ENCODE measurements at regions not wholly inside any gene's neighbourhood (a gene's known extent, or its start where the extent isn't known, plus 50 kb on each side); places are given as distances from the start of the nearest gene placed in this dataset.
A peak's percentile ranks its signal among the peaks of the same experiment; 100 is the strongest.

DNA sequence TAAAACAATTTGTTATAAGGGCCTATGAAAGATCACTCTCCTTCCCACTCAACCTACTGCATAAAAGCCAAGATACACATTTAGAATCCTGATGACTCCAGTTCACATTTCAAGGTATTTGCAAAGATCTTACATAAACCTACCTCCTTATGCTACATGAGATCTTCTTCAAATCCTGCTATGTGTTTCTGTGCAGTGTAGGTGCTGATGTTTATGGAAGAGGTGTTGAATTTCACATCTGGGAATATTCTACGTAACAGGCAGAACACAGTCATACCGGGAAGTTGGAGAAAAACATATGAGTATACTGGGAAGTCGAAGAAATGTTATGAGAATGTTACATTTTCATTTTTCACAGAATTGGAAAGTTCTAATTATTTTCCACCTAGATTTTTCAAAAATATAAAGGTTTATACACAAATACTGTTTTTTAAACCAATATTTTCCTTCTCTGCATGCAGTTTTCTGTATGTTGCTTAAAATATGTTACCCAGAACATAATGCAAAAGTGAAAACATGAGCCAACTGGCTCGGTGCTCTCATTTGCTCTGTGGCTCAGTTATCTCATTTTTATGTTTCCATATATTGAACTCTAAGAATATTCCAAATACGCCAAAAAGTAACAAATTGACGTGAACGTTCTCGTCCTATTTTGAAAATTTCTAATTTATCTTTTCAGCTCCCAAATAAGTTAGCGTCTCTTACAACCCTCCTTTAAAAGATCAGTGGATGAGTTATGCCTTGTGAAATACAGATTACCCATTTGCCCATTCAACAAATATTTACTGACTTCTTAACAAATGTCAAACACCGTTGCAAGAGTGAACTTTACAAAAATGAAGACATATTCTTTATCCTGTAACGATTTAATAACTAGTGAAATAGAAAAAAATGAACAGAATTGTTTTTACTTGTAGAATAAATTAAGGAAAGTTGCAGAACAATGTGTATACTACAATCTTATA, 899.3 kb downstream of the STIM2 start (continued):
- no peak for TF ChIP-seq HDGF (IDR thresholded peaks at IDR 0.05)
- TF ChIP-seq ETV6 (conservative IDR thresholded peaks at IDR 0.05 in 1 of 2, IDR thresholded peaks at IDR 0.05 in 1 of 2; ENCODE audit: borderline replicate concordance in 1 of 2, low read depth in 1 of 2), result no peak
- TF ChIP-seq STAT3 (IDR thresholded peaks at IDR 0.05; ENCODE audit: low read depth, low read length), result no peak
- no peak for TF ChIP-seq NKRF (conservative IDR thresholded peaks at IDR 0.05)

DNA sequence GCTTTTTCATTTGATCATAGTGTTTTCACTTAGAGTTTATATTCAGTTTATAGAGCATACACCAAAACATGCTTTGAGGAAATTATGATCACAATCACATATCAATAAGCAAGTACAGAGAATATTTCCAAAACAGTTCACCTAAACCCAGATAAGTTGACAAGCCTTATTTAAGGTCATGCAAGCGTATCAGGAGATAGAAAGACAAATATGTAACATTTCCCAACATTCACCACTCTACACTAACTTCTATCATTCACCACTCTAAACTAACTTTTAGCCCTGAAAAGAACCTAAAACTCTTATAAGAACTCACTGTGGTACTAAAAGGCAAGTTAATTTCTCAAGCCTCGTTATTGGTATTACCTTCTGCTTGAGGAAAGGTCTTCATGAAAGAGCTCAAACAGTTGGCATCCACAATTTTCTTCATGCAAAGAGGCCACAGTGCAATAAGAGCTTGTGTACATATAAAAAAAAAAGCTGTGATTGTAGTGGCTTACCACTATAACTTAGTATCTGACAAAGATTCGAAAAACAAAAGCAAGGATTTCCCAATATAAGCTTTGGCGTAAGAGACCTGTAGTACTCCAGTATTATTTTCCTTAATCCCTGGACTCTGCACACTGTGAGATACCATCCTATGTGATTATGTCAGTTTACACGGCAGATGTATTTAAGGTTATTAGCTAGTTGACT, 903.3 kb downstream of the STIM2 start:
- no peak for DNase-seq (ENCODE audit: low read depth, low spot score)
- ChIA-PET SMC1A (ENCODE audit: uncharacterized antibody, unreplicated experiment) (interaction anchor here (0.9 to 2.8 kb wide), 17 partner anchors 9 to 236 kb away, joined by 3 to 15 read pairs (median 5); no protein-coding TSS in a partner anchor), CTCF (interaction anchor here (0.6 to 4.5 kb wide), 7 partner anchors 9 to 71 kb away, joined by 3 to 16 read pairs (median 5); no protein-coding TSS in a partner anchor), RAD21 (ENCODE audit: unreplicated experiment) (interaction anchor here (0.8 to 4.0 kb wide), 9 partner anchors 11 to 97 kb away, joined by 3 to 17 read pairs (median 3); no protein-coding TSS in a partner anchor), POLR2A (interaction anchor here (1.4 to 1.9 kb wide), 2 partner anchors 37 to 45 kb away, joined by 3 to 5 read pairs; no protein-coding TSS in a partner anchor)
- FAIRE-seq, result no peak
- no TSS peak for BruUV-seq (replicated peaks)
- Histone ChIP-seq H3K4me3 (no peak overlapping the region), H4K20me1 (ENCODE audit: control insufficient read depth, insufficient read depth) (no peaks in the 10 kb centered on the region), H3K36me3 (ENCODE audit: control insufficient read depth in 2 of 2, insufficient read depth in 2 of 2, low read length in 1 of 2) (no peaks in the 10 kb centered on the region), H3K4me1 (ENCODE audit: control insufficient read depth, insufficient read depth, low read length) (no peaks in the 10 kb centered on the region), H3K27ac (ENCODE audit: control insufficient read depth, insufficient read depth) (no peak overlapping the region), H3K79me2 (ENCODE audit: control insufficient read depth, insufficient read depth, low read length) (no peaks in the 10 kb centered on the region), H3K4me2 (ENCODE audit: control insufficient read depth, insufficient read depth) (no peak overlapping the region), H3K9me3 (replicated peaks; ENCODE audit: control insufficient read depth, insufficient read depth, low read length) (no peaks in the 10 kb centered on the region), H3K27me3 (replicated peaks in 1 of 2; ENCODE audit: control insufficient read depth in 2 of 2, insufficient read depth in 2 of 2, low read length in 1 of 2) (no peaks in the 10 kb centered on the region), H2AFZ (ENCODE audit: control insufficient read depth, low read depth, low read length) (no peak overlapping the region), H3K9ac (ENCODE audit: control insufficient read depth, insufficient read depth, low read length) (no peak overlapping the region)
- intact Hi-C loops (cut with micrococcal nuclease; ENCODE audit: unreplicated experiment) (loop anchor here (2.0 kb wide), 1 partner anchor 41 kb away; no protein-coding TSS in a partner anchor), in situ Hi-C loops (cut with MboI) (no loop called here)
- ATAC-seq, result peak; percentile 24; the same call in 2 of the 3 replicates
- TF ChIP-seq EZH2 (IDR thresholded peaks at IDR 0.05; ENCODE audit: borderline replicate concordance, control insufficient read depth, low read depth, low read length) (no peak), ZNF384 (IDR thresholded peaks at IDR 0.05; ENCODE audit: borderline replicate concordance, low read depth, low read length) (no peak), NKRF (conservative IDR thresholded peaks at IDR 0.05) (no peak), ZNF592 (IDR thresholded peaks at IDR 0.05) (no peak), TCF12 (IDR thresholded peaks at IDR 0.05; ENCODE audit: low read depth, low read length) (no peak)
- 28% methylated on average over 5 of the region's 5 CpGs for WGBS (ENCODE audit: insufficient coverage, insufficient replicate concordance, low lambda C conversion rate, missing lambda C conversion rate)

Measured in GM12878 (cell line).